ENCODE measurements at regions not wholly inside any gene's neighbourhood (a gene's known extent, or its start where the extent isn't known, plus 50 kb on each side); places are given as distances from the start of the nearest gene placed in this dataset.
"Not testable (repeated sequence)": the region's sequence is repeated elsewhere in the genome, so short reads cannot be mapped to it uniquely, and the experiment has no call there.

- no peaks in the 10 kb centered on the region for H3K9me3 Mint-ChIP-seq
- H3K4me3 Mint-ChIP-seq: no peak overlapping the region
- H3K9me3 ChIP-seq (ENCODE audit: control insufficient read depth, insufficient read depth, low read length): no peaks in the 10 kb centered on the region
- intact Hi-C loops (cut with micrococcal nuclease): no loop called here
- H3K4me1 Mint-ChIP-seq: no peaks in the 10 kb centered on the region
- DNase-seq (no peak), ATAC-seq (no peak)
- H3K27me3 ChIP-seq (ENCODE audit: control insufficient read depth, insufficient read depth, low read length): no peaks in the 10 kb centered on the region
- TF ChIP-seq, protein P1, sequence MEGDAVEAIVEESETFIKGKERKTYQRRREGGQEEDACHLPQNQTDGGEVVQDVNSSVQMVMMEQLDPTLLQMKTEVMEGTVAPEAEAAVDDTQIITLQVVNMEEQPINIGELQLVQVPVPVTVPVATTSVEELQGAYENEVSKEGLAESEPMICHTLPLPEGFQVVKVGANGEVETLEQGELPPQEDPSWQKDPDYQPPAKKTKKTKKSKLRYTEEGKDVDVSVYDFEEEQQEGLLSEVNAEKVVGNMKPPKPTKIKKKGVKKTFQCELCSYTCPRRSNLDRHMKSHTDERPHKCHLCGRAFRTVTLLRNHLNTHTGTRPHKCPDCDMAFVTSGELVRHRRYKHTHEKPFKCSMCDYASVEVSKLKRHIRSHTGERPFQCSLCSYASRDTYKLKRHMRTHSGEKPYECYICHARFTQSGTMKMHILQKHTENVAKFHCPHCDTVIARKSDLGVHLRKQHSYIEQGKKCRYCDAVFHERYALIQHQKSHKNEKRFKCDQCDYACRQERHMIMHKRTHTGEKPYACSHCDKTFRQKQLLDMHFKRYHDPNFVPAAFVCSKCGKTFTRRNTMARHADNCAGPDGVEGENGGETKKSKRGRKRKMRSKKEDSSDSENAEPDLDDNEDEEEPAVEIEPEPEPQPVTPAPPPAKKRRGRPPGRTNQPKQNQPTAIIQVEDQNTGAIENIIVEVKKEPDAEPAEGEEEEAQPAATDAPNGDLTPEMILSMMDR (IDR thresholded peaks at IDR 0.05): no peak
- H3K4me3 ChIP-seq (ENCODE audit: low read length): no peak overlapping the region
- no peak overlapping the region for H3K27ac Mint-ChIP-seq
- no peaks in the 10 kb centered on the region for H3K4me1 ChIP-seq (ENCODE audit: control insufficient read depth, insufficient read depth, low read length)
- H3K36me3 ChIP-seq (ENCODE audit: control insufficient read depth, insufficient read depth, low read length): no peaks in the 10 kb centered on the region
- WGBS (ENCODE audit: insufficient coverage): 53% methylated on average over 4 of the region's 6 CpGs
- H3K27me3 Mint-ChIP-seq (ENCODE audit: low read depth in 2 of 2): no peaks in the 10 kb centered on the region
- H3K36me3 Mint-ChIP-seq: no peaks in the 10 kb centered on the region
- H3K27ac ChIP-seq (ENCODE audit: low read length): no peak overlapping the region
Measured at GRCh38 chr6:21942897-21943296, 349.3 kb downstream of the SOX4 start.

DNA sequence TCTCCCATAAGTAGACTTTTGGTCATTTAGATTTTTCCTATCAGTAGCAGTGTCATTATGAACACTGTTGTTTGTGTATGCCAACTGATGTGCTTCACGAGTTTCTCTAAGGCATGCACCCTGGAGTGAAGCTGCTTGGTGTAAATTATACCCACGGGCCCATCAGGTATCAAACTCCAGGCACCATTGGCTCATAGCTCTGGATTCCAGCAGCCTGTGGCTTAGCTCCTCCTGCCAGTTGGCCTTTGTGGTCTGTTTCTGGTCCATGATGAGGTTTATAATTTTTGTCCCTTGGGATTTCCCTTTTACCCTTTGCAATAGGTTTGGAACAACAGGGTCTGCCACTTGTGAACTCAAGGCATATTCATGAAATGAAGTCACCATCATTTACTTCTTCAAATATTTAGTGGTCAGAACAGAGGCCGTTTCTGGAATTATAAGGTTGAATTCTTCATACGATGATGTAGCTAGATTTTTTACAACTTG, 350.5 kb downstream of the PRL start:
- Histone ChIP-seq H3K27ac (ENCODE audit: low read length) (no peak overlapping the region), H3K4me1 (ENCODE audit: control insufficient read depth, insufficient read depth, low read length) (no peaks in the 10 kb centered on the region), H3K27me3 (ENCODE audit: control insufficient read depth, insufficient read depth, low read length) (no peaks in the 10 kb centered on the region), H3K4me3 (ENCODE audit: low read length) (no peak overlapping the region), H3K9me3 (ENCODE audit: control insufficient read depth, insufficient read depth, low read length) (no peaks in the 10 kb centered on the region), H3K36me3 (ENCODE audit: control insufficient read depth, insufficient read depth, low read length) (no peaks in the 10 kb centered on the region)
- TF ChIP-seq, protein P1 (IDR thresholded peaks at IDR 0.05): no peak
- no peaks in the 10 kb centered on the region for H3K36me3 Mint-ChIP-seq
- no peaks in the 10 kb centered on the region for H3K9me3 Mint-ChIP-seq
- H3K4me3 Mint-ChIP-seq: no peak overlapping the region
- 74% methylated on average over 4 of the region's 4 CpGs for WGBS (ENCODE audit: insufficient coverage)
- ATAC-seq: no peak
- peaks cover 0 to 3% of the 10 kb centered on the region in 2 donors for H3K4me1 Mint-ChIP-seq
- no peak for DNase-seq
- intact Hi-C loops (cut with micrococcal nuclease): no loop called here
- H3K27ac Mint-ChIP-seq: no peak overlapping the region
- no peaks in the 10 kb centered on the region for H3K27me3 Mint-ChIP-seq (ENCODE audit: low read depth in 2 of 2)

DNA sequence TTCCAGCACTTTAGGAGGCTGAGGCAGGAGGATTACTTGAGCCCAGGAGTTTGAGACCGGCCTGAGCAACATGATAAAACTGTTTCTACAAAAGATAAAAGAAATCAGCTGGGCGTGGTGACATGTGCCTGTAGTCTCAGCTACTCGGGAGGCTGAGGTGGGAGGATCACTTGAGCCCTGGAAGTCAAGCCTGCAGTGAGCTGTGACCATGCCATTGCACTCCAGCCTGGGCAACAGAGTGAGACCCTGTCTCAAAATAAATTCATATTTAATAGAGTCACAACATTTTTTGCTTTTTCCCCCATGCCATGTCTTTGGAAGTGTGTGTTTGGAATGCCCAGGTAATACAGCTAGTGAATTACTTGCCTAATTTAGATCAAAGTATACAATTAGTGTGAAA, 349.6 kb downstream of the PRL start:
- H3K4me3 Mint-ChIP-seq; H3K4me3 ChIP-seq (ENCODE audit: low read length); intact Hi-C loops (cut with micrococcal nuclease): not testable (repeated sequence)

DNA sequence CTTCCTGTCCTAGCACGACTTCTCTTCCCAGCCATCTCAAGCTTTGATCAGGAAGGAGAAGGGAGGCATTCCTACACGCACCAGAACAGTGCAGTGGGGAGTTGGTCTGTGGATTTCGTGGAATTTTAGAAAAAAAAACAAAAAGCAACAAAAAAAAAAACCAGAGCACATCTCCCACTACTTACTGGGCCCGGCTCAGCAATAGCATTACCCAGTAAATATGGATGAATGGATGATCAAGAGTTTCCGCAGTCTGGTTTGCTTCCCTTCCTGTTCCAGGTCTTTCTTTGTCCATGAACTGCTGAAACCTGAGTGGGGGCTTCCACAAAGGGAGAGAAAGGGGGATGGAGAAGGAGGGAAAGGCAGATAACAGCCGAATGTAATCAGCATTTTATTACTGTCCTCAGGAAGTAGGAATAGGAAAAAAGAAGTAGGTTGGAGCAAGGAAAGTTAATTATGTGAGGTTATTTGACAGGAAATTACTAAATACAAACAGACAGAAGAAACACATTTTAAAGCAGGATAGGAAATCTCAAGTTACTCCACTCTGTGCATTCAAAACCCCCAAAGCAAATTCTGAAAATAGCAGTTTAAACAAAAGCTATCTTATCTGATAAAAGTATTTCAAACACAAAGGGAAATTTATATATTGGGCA, 349.0 kb downstream of the PRL start:
- Histone ChIP-seq H3K27me3 (ENCODE audit: control insufficient read depth, insufficient read depth, low read length) (no peaks in the 10 kb centered on the region), H3K27ac (ENCODE audit: low read length) (no peak overlapping the region), H3K36me3 (ENCODE audit: control insufficient read depth, insufficient read depth, low read length) (no peaks in the 10 kb centered on the region), H3K4me3 (ENCODE audit: low read length) (no peak overlapping the region), H3K4me1 (ENCODE audit: control insufficient read depth, insufficient read depth, low read length) (no peaks in the 10 kb centered on the region), H3K9me3 (ENCODE audit: control insufficient read depth, insufficient read depth, low read length) (no peaks in the 10 kb centered on the region)
- no peak overlapping the region for H3K4me3 Mint-ChIP-seq
- H3K36me3 Mint-ChIP-seq: no peaks in the 10 kb centered on the region
- no peaks in the 10 kb centered on the region for H3K9me3 Mint-ChIP-seq
- intact Hi-C loops (cut with micrococcal nuclease): no loop called here
- no peak for ATAC-seq
- H3K4me1 Mint-ChIP-seq: peaks cover 0 to 8% of the 10 kb centered on the region in 2 donors
- H3K27me3 Mint-ChIP-seq (ENCODE audit: low read depth in 2 of 2): no peaks in the 10 kb centered on the region
- TF ChIP-seq, protein P1 (IDR thresholded peaks at IDR 0.05): no peak
- H3K27ac Mint-ChIP-seq: no peak overlapping the region
- no peak for DNase-seq
- WGBS (ENCODE audit: insufficient coverage): 66% methylated on average over 2 of the region's 6 CpGs

More for the DNA sequence above, 349.6 kb downstream of the PRL start:
- H3K4me1 Mint-ChIP-seq; H3K27ac ChIP-seq (ENCODE audit: low read length); H3K27me3 Mint-ChIP-seq (ENCODE audit: low read depth in 2 of 2); H3K27ac Mint-ChIP-seq; DNase-seq; H3K27me3 ChIP-seq (ENCODE audit: control insufficient read depth, insufficient read depth, low read length); ATAC-seq; H3K4me1 ChIP-seq (ENCODE audit: control insufficient read depth, insufficient read depth, low read length); H3K9me3 ChIP-seq (ENCODE audit: control insufficient read depth, insufficient read depth, low read length); H3K36me3 Mint-ChIP-seq; H3K36me3 ChIP-seq (ENCODE audit: control insufficient read depth, insufficient read depth, low read length); H3K9me3 Mint-ChIP-seq: not testable (repeated sequence)
- WGBS (ENCODE audit: insufficient coverage): 85% methylated on average over 3 of the region's 3 CpGs
